GM20000 (cell line): ENCODE measurements at regions not wholly inside any gene's neighbourhood (a gene's known extent, or its start where the extent isn't known, plus 50 kb on each side); places are given as distances from the start of the nearest gene placed in this dataset.

Experiments used
- DNase-seq: peaks from one replicate; pipeline ENCODE4 v3.0.0; 2012; ENCODE audit warnings: low spot score
- TF ChIP-seq, protein P1 (sequence below): IDR thresholded peaks from 2 replicates; pipeline ENCODE4 v1.5.1; 2012; ENCODE audit warnings: mild to moderate bottlenecking, control low read depth; ENCODE audit errors: extremely low read depth, missing control alignments

DNA sequence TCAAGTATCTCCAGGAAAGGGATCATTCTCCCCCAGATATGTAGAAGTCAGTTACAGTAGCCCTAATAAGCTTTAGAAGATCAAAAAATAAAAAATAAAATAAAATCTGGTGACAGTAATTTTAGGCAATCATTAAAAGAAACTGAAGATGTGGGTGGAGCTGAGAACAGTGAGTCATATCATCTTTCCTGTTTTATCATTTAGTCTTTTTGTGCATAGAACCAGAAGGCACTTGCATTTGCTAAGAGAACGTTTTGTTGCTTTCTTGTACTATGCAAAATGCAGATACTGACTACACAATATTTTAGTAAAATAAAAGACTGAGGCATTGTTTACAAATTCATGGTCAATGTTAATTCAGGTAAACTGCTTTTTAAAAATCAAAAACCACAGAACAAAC lies 497.4 kb upstream of the EPHA7 start:
- TF ChIP-seq, protein P1, sequence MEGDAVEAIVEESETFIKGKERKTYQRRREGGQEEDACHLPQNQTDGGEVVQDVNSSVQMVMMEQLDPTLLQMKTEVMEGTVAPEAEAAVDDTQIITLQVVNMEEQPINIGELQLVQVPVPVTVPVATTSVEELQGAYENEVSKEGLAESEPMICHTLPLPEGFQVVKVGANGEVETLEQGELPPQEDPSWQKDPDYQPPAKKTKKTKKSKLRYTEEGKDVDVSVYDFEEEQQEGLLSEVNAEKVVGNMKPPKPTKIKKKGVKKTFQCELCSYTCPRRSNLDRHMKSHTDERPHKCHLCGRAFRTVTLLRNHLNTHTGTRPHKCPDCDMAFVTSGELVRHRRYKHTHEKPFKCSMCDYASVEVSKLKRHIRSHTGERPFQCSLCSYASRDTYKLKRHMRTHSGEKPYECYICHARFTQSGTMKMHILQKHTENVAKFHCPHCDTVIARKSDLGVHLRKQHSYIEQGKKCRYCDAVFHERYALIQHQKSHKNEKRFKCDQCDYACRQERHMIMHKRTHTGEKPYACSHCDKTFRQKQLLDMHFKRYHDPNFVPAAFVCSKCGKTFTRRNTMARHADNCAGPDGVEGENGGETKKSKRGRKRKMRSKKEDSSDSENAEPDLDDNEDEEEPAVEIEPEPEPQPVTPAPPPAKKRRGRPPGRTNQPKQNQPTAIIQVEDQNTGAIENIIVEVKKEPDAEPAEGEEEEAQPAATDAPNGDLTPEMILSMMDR: no peak
- no peak for DNase-seq

DNA sequence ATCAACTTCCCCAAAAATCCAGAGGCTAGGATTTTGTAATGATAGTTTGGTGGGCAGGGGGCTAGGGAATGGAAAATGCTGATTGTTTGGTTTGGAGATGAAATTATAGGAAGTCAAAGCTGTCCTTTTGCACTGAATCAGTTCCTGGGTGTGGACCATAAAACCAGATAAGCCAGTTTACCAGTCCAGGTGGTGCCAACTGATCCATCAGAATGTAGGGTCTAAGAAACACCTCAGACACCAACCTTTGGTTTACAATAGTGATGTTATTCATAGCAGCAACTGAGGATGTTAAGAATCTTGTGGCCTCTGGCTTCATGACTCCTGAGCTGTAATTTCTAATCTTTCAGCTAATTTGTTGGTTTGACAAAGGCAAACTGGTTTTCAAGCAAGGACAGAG lies 496.6 kb upstream of the EPHA7 start:
- TF ChIP-seq, protein P1: no peak
- DNase-seq: no peak

DNA sequence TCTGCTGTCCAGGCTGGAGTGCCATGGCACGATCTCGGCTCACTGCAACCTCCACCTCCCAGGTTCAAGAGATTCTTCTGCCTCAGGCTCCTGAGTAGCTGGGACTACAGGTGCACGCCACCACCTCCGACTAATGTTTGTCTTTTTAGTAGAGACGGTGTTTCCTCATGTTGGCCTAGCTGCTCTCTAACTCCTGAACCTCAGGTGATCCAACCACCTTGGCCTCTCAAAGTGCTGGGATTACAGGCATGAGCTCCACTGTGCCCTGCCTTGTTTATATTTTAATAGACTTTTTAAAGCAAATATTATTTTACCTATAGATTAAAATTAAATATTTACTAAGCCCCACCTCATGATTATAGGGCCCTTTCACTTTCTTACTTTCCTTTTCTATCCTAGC lies 483.2 kb upstream of the EPHA7 start:
- TF ChIP-seq, protein P1: no peak
- DNase-seq: no peak

DNA sequence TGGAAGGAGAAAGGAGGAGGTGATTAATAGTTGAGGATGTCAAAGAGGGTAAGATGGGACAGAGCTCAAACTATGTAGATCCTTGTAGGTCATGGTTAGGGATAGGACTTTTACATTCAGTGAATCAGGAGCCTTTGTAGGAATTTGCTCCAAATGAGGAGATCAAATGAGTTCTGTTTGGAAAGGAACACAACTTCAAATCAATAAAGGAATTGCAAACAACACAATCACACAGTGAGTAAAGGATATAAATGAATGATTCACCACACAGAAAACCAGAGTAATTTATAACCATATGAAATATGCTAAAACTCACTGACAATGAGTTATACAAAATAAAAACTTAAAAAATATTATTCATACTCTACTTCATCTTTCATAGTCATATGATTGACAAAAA lies 480.8 kb upstream of the EPHA7 start:
- no peak for DNase-seq
- TF ChIP-seq, protein P1: no peak

DNA sequence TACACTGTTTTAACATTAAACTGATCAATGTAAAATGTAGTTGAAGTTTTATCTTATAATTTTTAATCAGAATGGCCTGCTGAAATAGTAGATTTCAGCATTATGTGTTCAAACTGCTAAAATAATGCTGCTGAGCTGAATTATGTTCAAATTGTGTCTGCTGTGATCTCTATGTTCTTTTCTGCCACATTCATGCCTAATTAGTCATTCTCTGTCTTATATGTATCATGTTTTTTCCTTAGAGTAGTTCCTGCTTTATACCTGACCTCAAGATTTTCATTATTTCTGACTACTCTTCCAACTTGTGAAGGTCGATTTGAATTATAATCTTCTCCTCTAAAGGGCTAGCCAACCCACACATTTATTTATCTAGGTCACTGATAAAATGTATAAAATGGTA lies 476.7 kb upstream of the EPHA7 start:
- TF ChIP-seq, protein P1: no peak
- no peak for DNase-seq

DNA sequence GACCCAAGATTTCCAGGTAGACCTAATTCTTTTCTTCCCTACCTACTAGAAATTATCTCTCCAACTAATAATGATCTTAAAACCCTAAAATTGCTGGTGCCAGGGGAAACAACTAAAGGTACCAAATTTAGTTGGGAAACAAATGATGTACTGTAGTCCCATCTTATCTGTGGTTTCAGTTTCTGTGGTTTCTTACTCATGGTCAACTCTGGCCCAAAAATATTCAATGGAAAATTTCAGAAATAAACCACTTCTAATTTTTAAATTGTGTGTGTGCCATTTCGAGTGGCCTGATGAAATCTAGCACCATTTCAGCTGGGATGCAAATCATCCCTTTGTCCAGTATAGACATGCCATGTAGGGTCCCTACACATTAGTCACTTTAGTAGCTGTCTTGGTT lies 475.2 kb upstream of the EPHA7 start:
- no peak for DNase-seq
- TF ChIP-seq, protein P1: no peak

DNA sequence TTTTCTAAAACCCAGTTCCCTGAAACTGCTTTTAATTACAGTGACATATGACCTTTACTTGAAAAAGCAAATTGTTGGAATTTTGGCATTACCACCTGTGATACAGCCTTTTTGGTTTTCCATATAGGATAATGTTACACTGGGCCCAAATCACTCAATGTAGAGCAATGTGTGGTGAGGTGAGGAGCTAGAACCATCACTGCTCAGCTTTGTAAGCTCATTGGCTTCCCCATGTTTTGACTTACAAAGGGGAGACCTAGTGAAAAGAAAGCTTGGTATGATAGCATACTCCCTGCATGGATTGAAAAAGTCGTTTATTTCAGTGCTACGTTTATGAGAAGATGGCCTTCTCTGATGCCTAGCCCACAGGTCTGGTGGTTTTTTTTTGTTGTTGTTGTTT lies 470.4 kb upstream of the EPHA7 start:
- no peak for DNase-seq
- TF ChIP-seq, protein P1: no peak
